ENCODE measurements at regions not wholly inside any gene's neighbourhood (a gene's known extent, or its start where the extent isn't known, plus 50 kb on each side); places are given as distances from the start of the nearest gene placed in this dataset.

DNA sequence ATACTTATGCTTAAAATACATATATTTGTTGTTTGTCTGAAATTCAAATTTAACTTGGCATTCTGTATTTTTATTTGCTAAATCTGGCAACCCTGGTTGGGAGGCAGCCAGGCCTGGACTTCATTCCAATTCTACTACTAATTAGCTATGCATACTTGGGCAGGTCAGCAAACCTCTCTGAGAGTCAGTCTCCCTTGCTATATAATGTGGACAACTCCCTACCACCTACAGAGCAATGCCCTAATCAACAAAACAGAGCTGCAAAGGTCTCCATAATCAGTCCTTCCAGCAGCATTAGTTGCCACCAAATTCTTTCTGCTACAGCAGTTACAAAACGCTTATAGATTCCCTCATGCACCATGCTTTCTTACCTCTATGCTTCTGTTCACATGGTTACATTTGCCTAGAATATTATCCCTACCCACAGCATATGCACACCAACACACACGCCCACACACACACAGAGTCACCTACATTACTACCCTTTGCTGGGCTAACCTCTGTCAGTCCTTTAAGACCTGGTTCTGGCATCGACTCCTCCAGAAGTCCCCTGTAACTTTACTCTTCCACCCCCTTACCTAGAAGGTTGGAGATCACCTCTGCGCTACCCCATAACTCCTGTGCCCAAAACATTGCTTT is 188.7 kb downstream of the FGFR2 start:
- no peaks in the 10 kb centered on the region for H3K9me3 ChIP-seq
- no peaks in the 10 kb centered on the region for H3K27me3 ChIP-seq
- ATAC-seq (no peak), DNase-seq (no peak)
- TF ChIP-seq, protein P1, sequence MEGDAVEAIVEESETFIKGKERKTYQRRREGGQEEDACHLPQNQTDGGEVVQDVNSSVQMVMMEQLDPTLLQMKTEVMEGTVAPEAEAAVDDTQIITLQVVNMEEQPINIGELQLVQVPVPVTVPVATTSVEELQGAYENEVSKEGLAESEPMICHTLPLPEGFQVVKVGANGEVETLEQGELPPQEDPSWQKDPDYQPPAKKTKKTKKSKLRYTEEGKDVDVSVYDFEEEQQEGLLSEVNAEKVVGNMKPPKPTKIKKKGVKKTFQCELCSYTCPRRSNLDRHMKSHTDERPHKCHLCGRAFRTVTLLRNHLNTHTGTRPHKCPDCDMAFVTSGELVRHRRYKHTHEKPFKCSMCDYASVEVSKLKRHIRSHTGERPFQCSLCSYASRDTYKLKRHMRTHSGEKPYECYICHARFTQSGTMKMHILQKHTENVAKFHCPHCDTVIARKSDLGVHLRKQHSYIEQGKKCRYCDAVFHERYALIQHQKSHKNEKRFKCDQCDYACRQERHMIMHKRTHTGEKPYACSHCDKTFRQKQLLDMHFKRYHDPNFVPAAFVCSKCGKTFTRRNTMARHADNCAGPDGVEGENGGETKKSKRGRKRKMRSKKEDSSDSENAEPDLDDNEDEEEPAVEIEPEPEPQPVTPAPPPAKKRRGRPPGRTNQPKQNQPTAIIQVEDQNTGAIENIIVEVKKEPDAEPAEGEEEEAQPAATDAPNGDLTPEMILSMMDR (IDR thresholded peaks at IDR 0.05), result no peak
- peaks cover 3% of the 10 kb centered on the region for H3K4me1 ChIP-seq
- H3K4me3 ChIP-seq, result no peak overlapping the region
- H3K27ac ChIP-seq, result no peak overlapping the region
- no peaks in the 10 kb centered on the region for H3K36me3 ChIP-seq
- intact Hi-C loops (cut with DNase I), result no loop called here

DNA sequence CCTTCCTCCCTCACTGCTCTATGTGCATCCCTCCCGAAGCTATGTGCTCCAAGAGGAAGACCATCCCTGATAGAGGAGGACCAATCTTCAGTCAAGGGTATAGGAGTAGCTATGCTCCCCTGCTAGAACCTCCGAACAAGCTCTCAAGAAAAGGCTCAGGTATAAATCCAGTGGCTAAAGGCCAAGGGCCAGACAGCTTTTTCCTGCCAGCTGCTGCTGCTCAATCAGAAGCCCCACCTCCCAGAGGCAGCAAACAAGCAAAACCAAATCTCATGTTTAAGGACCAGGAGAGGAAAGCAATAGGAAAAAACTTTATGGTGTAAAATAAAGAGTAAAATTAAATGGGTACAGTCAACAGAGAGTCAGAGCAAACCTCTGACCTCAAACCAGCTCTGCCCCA is 187.2 kb downstream of the FGFR2 start:
- Histone ChIP-seq H3K27ac (no peak overlapping the region), H3K27me3 (no peaks in the 10 kb centered on the region), H3K4me3 (no peak overlapping the region), H3K36me3 (no peaks in the 10 kb centered on the region), H3K4me1 (peaks cover 3% of the 10 kb centered on the region), H3K9me3 (no peaks in the 10 kb centered on the region)
- DNase-seq (no peak), ATAC-seq (no peak)
- TF ChIP-seq, protein P1 (IDR thresholded peaks at IDR 0.05), result no peak
- intact Hi-C loops (cut with DNase I), result no loop called here

DNA sequence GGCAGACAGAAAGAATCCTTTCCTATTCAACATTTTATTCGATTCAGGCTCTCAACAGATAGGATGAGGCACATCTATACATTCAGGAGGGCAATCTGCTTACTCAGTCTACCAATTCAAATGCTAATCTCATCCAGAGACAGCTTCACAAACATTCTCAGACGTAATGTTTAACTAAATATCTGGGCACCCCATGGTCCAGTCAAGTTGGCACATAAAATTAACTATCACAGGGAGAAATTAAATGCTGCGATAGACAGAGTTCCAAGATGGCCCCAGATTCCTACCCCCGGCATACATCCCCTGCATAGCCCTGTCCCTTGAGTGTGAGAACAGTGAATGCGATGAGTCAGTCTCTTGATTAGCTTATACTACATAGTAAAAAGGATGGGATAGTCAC is 184.3 kb downstream of the FGFR2 start:
- intact Hi-C loops (cut with DNase I), result no loop called here
- Histone ChIP-seq H3K27me3 (no peaks in the 10 kb centered on the region), H3K27ac (no peak overlapping the region), H3K36me3 (no peaks in the 10 kb centered on the region), H3K9me3 (no peaks in the 10 kb centered on the region), H3K4me1 (no peaks in the 10 kb centered on the region), H3K4me3 (no peak overlapping the region)
- DNase-seq (no peak), ATAC-seq (no peak)
- TF ChIP-seq, protein P1 (IDR thresholded peaks at IDR 0.05), result no peak

DNA sequence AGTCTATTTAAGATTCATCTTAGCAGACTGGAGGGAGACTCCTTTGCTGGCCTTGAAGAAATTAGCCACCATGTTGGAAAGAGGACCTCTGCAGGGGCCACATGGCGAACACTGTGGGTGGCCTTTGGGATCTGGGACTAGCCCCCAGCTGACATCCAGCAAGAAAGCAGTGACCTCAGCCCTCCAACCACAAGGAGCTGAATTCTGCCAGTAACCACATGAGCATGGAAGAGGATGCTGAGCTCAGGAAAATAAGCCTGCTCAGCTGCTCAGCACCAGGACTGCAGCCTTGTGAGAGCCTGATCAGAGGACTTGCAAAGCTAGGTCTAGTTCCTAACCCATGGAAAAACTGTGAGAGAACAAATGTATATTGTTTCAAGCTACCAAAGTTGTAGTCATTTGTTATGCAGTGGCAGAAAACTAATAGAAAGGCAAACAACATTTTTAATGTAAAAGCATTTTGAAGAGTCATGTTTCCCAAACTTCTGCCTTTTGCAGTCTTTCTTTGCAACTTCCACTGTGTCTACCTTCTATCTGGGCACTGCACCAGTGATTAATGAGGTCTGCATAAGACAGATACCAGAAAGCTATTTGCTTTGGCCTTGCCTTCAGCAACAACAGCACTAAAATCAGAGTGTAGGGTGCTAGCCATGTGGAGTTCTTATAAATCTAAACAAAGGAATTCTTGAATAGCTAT is 183.7 kb downstream of the FGFR2 start:
- no peaks in the 10 kb centered on the region for H3K4me1 ChIP-seq
- H3K9me3 ChIP-seq, result no peaks in the 10 kb centered on the region
- H3K27ac ChIP-seq, result no peak overlapping the region
- TF ChIP-seq, protein P1 (IDR thresholded peaks at IDR 0.05), result no peak
- intact Hi-C loops (cut with DNase I), result no loop called here
- ATAC-seq (no peak), DNase-seq (no peak)
- H3K36me3 ChIP-seq, result no peaks in the 10 kb centered on the region
- H3K27me3 ChIP-seq, result no peaks in the 10 kb centered on the region
- no peak overlapping the region for H3K4me3 ChIP-seq

- Histone ChIP-seq H3K4me1 (no peaks in the 10 kb centered on the region), H3K9me3 (no peaks in the 10 kb centered on the region), H3K4me3 (no peak overlapping the region), H3K27me3 (no peaks in the 10 kb centered on the region), H3K27ac (no peak overlapping the region), H3K36me3 (no peaks in the 10 kb centered on the region)
- DNase-seq, result no peak
- intact Hi-C loops (cut with DNase I), result no loop called here
- ATAC-seq, result no peak
- TF ChIP-seq, protein P1 (IDR thresholded peaks at IDR 0.05), result no peak
Measured at GRCh38 chr10:121415063-121415399, 183.2 kb downstream of the FGFR2 start.

Measured in upper lobe of right lung (tissue), 1 donor.